Fibroblast of peridontal ligament (primary cell): ENCODE measurements at regions not wholly inside any gene's neighbourhood (a gene's known extent, or its start where the extent isn't known, plus 50 kb on each side); places are given as distances from the start of the nearest gene placed in this dataset.

Experiments used
- DNase-seq: peaks from one replicate; pipeline ENCODE4 v3.0.0-alpha.2; 2010; ENCODE audit errors: extremely low read depth

DNA sequence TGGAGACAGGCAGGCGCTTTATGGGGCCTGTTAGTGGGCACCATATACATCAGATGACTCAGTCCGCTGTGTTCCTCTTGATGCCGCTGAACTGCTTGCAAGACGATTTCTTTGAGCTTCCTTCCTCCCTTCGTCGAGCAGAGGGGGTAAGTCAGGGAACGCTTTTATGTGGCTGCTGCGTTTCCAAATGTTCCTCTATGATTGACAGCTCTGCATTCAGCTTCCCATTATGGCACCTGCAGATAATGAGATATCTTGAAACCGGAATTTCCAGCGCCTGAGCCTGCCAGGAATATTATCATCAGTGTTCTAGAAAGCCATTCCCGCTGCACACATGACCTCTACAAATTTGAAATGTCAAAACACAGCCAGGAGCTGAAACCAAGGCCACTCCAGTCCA lies 257.0 kb downstream of the TSHZ3 start:
- no peak for DNase-seq

GRCh38 chr19:31089681-31090080 lies 259.6 kb downstream of the TSHZ3 start:
- no peak for DNase-seq

DNA sequence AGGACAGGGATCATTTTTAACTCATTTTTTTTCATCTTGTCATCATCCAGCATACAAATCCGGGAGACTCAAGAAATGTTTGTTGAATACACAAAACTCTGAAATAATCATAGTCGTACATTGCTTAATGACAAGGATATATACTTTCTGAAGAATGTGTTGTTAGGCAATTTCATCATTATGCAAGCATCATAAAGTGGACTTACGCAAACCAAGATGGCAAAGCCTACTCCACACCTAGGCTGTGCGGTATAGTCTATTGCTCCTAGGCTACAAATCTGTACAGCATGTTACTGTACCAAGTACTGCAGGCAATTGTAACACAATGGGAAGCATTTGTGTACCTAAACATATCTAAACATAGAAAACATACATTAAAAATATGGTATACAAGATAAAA lies 264.1 kb downstream of the TSHZ3 start:
- no peak for DNase-seq

DNA sequence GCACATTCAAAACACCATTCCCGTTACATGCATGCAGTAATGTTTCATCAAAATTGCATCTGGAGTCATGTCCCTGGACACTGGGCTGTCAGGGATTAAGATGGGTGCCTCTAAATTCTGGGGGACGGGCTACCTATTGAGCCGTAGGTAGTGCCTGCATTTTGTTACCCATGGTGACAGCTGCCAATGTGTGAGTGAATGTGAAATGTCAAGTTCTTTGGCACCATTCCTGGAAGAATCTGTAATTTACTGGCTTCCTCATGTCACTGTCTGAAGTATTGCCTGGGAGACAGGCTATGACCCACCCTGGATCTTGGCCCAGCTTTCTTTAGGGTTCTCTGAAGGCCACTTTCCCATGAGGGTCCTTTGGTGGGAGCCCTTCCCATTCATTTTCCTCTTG lies 266.1 kb downstream of the TSHZ3 start:
- no peak for DNase-seq

GRCh38 chr19:31075146-31075655 lies 274.0 kb downstream of the TSHZ3 start:
- DNase-seq = no peak

- no peak for DNase-seq
These were observed 274.8 kb downstream of the TSHZ3 start for GRCh38 chr19:31074199-31075125.

DNA sequence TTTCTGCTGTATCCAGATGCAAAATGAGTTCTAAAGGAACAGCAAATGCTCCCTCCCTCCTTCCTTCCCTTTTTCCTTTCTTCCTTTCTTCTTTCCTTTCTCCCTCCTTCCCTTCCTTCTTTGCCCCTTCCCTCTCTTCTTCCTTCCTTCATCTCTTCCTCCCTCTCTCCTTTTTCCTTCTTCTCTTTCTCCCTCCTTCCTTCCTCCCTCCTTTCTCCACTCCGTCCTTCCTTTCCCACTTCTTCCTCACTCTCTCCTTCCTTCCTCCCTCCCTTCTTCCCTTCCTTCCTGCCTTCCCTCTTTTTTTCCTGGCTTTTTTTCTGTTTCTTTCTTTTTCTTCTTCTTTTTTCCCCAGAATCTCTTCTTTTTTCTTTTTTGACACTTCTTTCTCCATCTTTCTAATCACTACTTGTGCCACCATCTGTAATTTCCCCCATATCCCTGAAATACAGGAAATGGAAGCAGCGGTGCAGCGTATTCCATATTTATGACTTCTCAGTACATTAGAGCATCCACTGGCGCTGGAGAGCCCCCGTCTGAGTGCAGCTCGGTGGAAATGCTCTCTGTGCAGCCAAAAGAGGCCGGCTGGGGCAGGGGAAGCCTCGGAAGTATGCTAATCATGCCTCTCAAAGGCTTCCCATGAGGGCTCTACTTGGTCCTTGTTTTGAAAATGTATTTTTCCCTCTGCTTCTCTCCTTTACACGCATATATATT lies 275.6 kb downstream of the TSHZ3 start:
- no peak for DNase-seq

DNA sequence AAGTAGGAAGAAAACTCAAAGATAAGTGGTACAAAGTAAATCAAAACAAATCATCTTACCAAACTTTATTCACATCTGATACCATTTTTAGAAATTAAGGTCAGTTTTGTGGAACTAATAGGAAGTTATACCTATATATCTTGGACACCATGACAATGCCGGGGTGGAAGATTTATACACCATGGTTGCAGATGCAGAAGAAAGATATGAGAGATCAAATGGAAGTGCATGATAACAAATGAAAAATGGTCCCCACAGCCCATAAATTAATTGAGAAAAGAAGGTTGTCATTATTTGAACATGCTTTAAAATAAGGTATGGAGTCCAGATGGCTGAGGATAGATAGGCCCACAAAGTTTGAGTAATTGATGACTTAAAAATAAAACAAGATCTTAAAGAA lies 276.8 kb downstream of the TSHZ3 start:
- no peak for DNase-seq

GRCh38 chr19:31071136-31071855 lies 277.9 kb downstream of the TSHZ3 start:
- no peak for DNase-seq

DNA sequence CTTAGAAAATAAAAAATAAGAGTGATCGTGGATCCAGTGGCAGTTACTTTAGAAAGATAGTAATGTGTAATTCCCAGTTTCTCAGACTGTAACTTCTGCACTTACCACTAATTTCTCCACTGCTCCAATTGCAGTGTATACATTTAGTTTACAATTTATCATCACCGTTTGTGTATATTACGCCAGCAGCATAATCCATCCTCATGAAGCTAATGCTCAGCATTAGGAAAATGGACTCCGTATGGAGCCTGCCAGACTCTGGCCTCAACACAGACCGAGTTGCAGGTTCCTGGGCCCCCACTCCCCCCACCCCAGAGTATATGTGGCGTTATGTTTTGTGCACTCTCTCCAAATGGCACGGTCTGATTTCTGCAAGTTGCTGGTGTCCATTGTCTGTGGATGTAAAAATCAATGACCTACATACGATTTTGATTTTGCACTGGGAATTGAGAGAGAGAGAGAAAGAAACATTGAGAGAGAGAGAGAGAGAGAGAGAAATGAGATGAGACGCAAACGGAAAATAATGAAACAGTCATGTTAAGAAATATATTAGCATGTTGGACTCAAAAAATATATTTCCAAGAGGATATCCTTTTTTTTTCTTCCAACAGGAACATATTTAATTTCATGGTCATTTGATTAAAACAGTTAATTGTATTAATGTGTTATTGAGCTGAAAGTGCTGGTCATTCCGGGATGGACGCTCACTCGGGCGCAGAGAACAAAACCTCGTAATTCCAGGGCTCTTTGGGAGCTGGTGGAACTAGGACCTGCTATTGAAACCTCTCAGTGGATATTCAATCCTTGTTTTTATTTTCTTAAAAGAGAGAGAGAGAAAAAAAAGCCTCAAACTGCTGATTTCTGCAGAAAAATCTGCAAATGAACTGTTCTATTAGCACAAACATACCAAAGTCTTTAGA lies 278.8 kb downstream of the TSHZ3 start:
- DNase-seq = no peak

DNA sequence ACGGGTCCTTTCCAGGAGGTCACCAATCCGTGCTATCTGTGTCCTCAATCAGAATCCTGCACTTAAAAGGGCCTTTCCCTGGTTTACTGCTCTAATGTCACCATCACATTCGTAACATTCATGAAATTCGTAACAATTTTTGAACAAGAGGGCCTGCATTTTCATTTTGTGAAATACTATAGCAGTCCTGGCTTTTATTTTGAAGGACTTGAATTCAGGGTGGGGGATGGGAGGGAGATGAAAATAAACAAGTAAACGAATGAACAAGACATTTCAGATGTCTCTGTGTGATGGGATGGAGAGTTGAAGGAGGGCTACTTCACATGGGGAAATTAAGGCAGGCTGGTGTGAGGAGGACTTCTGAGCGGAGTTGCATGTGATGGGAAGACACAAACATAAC lies 281.0 kb downstream of the TSHZ3 start:
- no peak for DNase-seq

GRCh38 chr19:31066385-31066784 lies 282.9 kb downstream of the TSHZ3 start:
- DNase-seq = peak; percentile 73

DNA sequence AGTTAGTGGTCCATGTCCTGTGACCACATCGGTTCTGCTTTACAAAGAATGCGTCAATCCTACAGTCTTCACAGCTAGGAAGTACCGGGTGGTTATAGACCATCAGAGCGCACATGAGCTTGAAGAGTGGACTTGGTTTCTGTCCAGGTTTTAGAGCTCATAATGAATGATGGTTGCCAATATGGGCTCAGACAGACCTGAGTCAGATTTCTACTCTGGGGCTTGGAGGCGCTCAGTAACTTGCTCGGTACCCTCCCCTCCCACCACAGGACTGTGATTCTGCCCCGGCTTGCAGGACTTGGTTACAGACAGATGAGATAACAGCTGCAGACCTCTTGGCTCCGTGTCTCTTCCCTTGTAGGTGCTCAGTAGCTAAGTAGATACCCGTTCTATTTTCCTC lies 284.7 kb downstream of the TSHZ3 start:
- DNase-seq = no peak

- no peak for DNase-seq
These were observed 290.4 kb downstream of the TSHZ3 start for GRCh38 chr19:31058676-31059340.

- DNase-seq = no peak
These were observed 291.8 kb downstream of the TSHZ3 start for GRCh38 chr19:31057476-31057875.

- DNase-seq = no peak
These were observed 293.8 kb downstream of the TSHZ3 start for GRCh38 chr19:31055454-31055853.

- DNase-seq = peak; percentile 55
These were observed 294.8 kb downstream of the TSHZ3 start for GRCh38 chr19:31054430-31054829.

GRCh38 chr19:31049431-31049830 lies 299.8 kb downstream of the TSHZ3 start:
- DNase-seq = no peak

- DNase-seq = no peak
These were observed 303.2 kb downstream of the TSHZ3 start for GRCh38 chr19:31046024-31046423.

GRCh38 chr19:31041461-31041860 lies 307.8 kb downstream of the TSHZ3 start:
- DNase-seq = no peak

DNA sequence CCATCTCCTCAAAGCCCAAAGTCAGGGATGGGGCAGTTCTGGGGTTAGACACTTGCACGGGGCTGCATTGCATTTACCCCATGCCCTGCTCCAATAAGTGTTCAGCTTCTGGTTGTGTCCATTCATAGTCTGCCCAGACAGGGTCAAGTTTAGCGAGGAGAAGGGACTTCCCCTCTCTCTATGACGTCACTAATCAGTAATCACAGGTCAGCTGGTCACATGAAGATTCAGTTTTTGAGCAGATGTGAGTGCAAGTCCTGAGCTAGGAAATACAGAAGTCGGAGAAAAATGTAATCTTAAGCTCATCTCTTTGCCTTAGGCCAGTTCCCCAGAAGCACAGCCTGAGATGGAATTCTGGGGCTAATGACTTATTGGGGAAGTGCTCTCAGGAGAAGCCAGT lies 310.1 kb downstream of the TSHZ3 start:
- DNase-seq = no peak
